SK-N-SH (cell line): ENCODE measurements at regions not wholly inside any gene's neighbourhood (a gene's known extent, or its start where the extent isn't known, plus 50 kb on each side); places are given as distances from the start of the nearest gene placed in this dataset.

Experiments
- CTCF ChIA-PET: fragments of 300-600, 350-600 bp; formaldehyde crosslinking; extraction: SDS; loops from one replicate; lab custom pipeline; 2021; lab: Yijun Ruan, JAX
- POLR2A ChIA-PET: fragments of 350-600 bp; sonication (Branson Sonifier 250); formaldehyde crosslinking; extraction: SDS; loops from one replicate; lab custom pipeline; 2020; ENCODE audit warnings: antibody characterized with exemption, inconsistent platforms; lab: Yijun Ruan, JAX
- DNase-seq: peaks from one replicate; pipeline ENCODE4 v3.0.0; 2012
- H2AFZ ChIP-seq: fragments of 200-600 bp; sonication (generic); 2 replicates; pipeline ENCODE4 v1.8.1; 2016; ENCODE audit warnings: antibody characterized with exemption, mild to moderate bottlenecking, low read depth
- H3F3A ChIP-seq: fragments of 200-600 bp; sonication (generic); replicated peaks from 2 replicates; pipeline ENCODE3; 2016; ENCODE audit warnings: antibody characterized with exemption, mild to moderate bottlenecking; ENCODE audit not compliant: insufficient read depth
- H3K27ac ChIP-seq, 2 experiments: fragments of 200-500 bp in 1 of 2; fragments of 200-600 bp in 1 of 2; sonication (Bioruptor generic) in 1 of 2; sonication (generic), shearing (Covaris generic) in 1 of 2; 2 replicates each; pipeline versions ENCODE4 v1.5.1 to v1.6.1; 2014 to 2016; ENCODE audit warnings: low read depth in 2 of 2, inconsistent platforms in 1 of 2, low read length in 1 of 2, mild to moderate bottlenecking in 1 of 2, mixed read lengths in 1 of 2
- H3K27me3 ChIP-seq: fragments of 200-600 bp; sonication (generic), shearing (Covaris generic); 2 replicates; pipeline ENCODE4 v1.6.1; 2016; ENCODE audit warnings: mixed run types; ENCODE audit not compliant: insufficient read depth
- H3K36me3 ChIP-seq, 2 experiments: fragments of 200-500 bp in 1 of 2; fragments of 200-600 bp in 1 of 2; sonication (Bioruptor generic) in 1 of 2; sonication (generic) in 1 of 2; replicated peaks in 1 of 2; 2 replicates each; pipeline versions ENCODE3 to v1.5.1; 2014 to 2016; ENCODE audit warnings: low read length in 1 of 2, mild to moderate bottlenecking in 1 of 2; ENCODE audit not compliant: insufficient read depth in 2 of 2, control insufficient read depth in 1 of 2
- H3K4me1 ChIP-seq, 2 experiments: fragments of 200-500 bp in 1 of 2; fragments of 200-600 bp in 1 of 2; sonication (Bioruptor generic) in 1 of 2; sonication (generic), shearing (Covaris generic) in 1 of 2; 2 replicates each; pipeline versions ENCODE4 v1.5.1 to v1.6.1; 2014 to 2016; ENCODE audit warnings: low read depth in 1 of 2, low read length in 1 of 2, mixed run types in 1 of 2; ENCODE audit not compliant: insufficient read depth in 2 of 2, control insufficient read depth in 1 of 2
- H3K4me2 ChIP-seq: fragments of 200-600 bp; sonication (generic), shearing (Covaris generic); 2 replicates; pipeline ENCODE4 v1.6.1; 2017; ENCODE audit warnings: mixed run types
- H3K4me3 ChIP-seq, 2 experiments: fragments of 200-500 bp in 1 of 2; fragments of 200-600 bp in 1 of 2; sonication (Bioruptor generic) in 1 of 2; sonication (generic), shearing (Covaris generic) in 1 of 2; 2 replicates each; pipeline versions ENCODE4 v1.5.1 to v1.8.1; 2014 to 2016; ENCODE audit warnings: low read depth in 2 of 2, inconsistent platforms in 1 of 2, low read length in 1 of 2, mild to moderate bottlenecking in 1 of 2, mixed read lengths in 1 of 2, moderate library complexity in 1 of 2
- H3K79me2 ChIP-seq: fragments of 200-600 bp; sonication (generic); 2 replicates; pipeline ENCODE4 v1.8.1; 2017; ENCODE audit warnings: mild to moderate bottlenecking; ENCODE audit not compliant: insufficient read depth
- H3K9ac ChIP-seq: fragments of 200-600 bp; sonication (generic); 2 replicates; pipeline ENCODE4 v1.6.1; 2017; ENCODE audit warnings: mixed run types
- H3K9me2 ChIP-seq: fragments of 200-600 bp; sonication (generic); 2 replicates; pipeline ENCODE4 v1.6.1; 2017; ENCODE audit warnings: mixed run types
- H3K9me3 ChIP-seq: fragments of 200-600 bp; sonication (generic); 2 replicates; pipeline ENCODE4 v1.6.1; 2017; ENCODE audit warnings: mixed run types, mild to moderate bottlenecking, moderate library complexity
- H4K20me1 ChIP-seq: fragments of 200-600 bp; sonication (generic); 2 replicates; pipeline ENCODE4 v1.6.1; 2017; ENCODE audit warnings: mild to moderate bottlenecking, mixed run types; ENCODE audit not compliant: insufficient read depth
- CHD2 ChIP-seq: fragments of 150-350 bp; IDR thresholded peaks from 2 replicates; pipeline ENCODE4 v1.6.1; 2018; ENCODE audit warnings: low read length; ENCODE audit not compliant: partially characterized antibody
- ELF1 ChIP-seq: IDR thresholded peaks from 2 replicates; pipeline ENCODE4 v1.4.0; 2012
- EP300 ChIP-seq, 2 experiments: IDR thresholded peaks; 2 replicates each; pipeline versions ENCODE4 v1.4.0 to v1.6.1; 2012; ENCODE audit warnings: borderline replicate concordance in 1 of 2, low read depth in 1 of 2, low read length in 1 of 2
- FOXJ3 ChIP-seq: sonication (generic); formaldehyde crosslinking; IDR thresholded peaks from 2 replicates; pipeline ENCODE4 v1.5.1; 2020; ENCODE audit warnings: mild to moderate bottlenecking, missing genetic modification reagents
- GABPA ChIP-seq: IDR thresholded peaks from 2 replicates; pipeline ENCODE4 v1.4.0; 2012; ENCODE audit warnings: low read depth, mild to moderate bottlenecking
- JUND ChIP-seq: IDR thresholded peaks from 2 replicates; pipeline ENCODE4 v1.4.0; 2012
- NRF1 ChIP-seq: IDR thresholded peaks from 2 replicates; pipeline ENCODE4 v1.6.1; 2012; ENCODE audit warnings: low read depth, mild to moderate bottlenecking, low read length
- RAD21 ChIP-seq: IDR thresholded peaks from 2 replicates; pipeline ENCODE4 v1.6.1; 2012; ENCODE audit warnings: mild to moderate bottlenecking, low read length
- RCOR1 ChIP-seq: fragments of 150-350 bp; IDR thresholded peaks from 2 replicates; pipeline ENCODE4 v1.6.1; 2017; ENCODE audit warnings: antibody characterized with exemption, low read length
- SIN3A ChIP-seq: IDR thresholded peaks from 2 replicates; pipeline ENCODE4 v1.6.1; 2012; ENCODE audit warnings: low read depth, mild to moderate bottlenecking, low read length, moderate library complexity, borderline replicate concordance
- SMC3 ChIP-seq: IDR thresholded peaks from 2 replicates; pipeline ENCODE4 v1.6.1; 2012; ENCODE audit warnings: low read depth, low read length, improper control_type of control experiment
- YY1 ChIP-seq: IDR thresholded peaks from 2 replicates; pipeline ENCODE4 v1.4.0; 2012; ENCODE audit warnings: low read depth, mild to moderate bottlenecking
- WGBS: methylation state at CpG from one replicate; pipeline ENCODE4 v1.1.6; 2017; ENCODE audit warnings: low lambda C conversion rate; 5-methylcytosine and 5-hydroxymethylcytosine counted together
- TF ChIP-seq, protein P1 (sequence below): fragments of 150-350 bp; IDR thresholded peaks from 2 replicates; pipeline ENCODE4 v1.6.1; 2016; ENCODE audit warnings: mild to moderate bottlenecking, low read depth, low read length
- TF ChIP-seq, protein P2 (sequence below): IDR thresholded peaks from 2 replicates; pipeline ENCODE4; 2012
- TF ChIP-seq, protein P3 (sequence below): IDR thresholded peaks from 2 replicates; pipeline ENCODE4 v1.4.0; 2012; ENCODE audit warnings: low read depth, borderline replicate concordance
- TF ChIP-seq, protein P4 (sequence below): fragments of 200-600 bp; sonication (generic); IDR thresholded peaks from 2 replicates; pipeline ENCODE4 v1.6.1; 2017; ENCODE audit warnings: antibody characterized with exemption, mild to moderate bottlenecking, moderate library complexity

DNA sequence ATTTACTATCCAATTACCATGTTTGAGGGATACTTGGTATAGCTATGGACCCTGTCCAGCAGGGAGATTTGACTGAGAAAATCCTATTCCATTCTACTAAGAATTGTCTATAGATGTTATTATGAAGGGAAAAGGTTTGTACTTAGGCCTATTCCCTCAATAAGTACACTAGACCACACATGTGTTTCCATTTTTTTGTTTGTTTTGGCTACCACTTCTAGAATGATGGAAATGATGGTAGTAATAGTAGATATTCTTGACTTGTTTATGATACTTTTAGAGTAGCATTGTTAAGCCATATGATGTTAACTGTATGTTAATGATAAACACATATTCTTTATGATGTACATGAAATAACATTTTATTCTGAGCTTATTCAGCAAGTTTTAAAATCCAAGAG, 144.8 kb downstream of the OGFRL1 start:
- Histone ChIP-seq H3K27me3 (no peaks in the 10 kb centered on the region; the same call in 1 of the 2 replicates), H3F3A (no peaks in the 10 kb centered on the region), H3K4me3 (no peak overlapping the region), H3K36me3 (no peaks in the 10 kb centered on the region), H3K27ac (no peak overlapping the region), H3K79me2 (no peaks in the 10 kb centered on the region), H2AFZ (no peak overlapping the region), H4K20me1 (no peaks in the 10 kb centered on the region), H3K4me2 (no peak overlapping the region), H3K4me1 (no peaks in the 10 kb centered on the region), H3K9me2 (no peaks in the 10 kb centered on the region), H3K9ac (no peak overlapping the region), H3K9me3 (no peaks in the 10 kb centered on the region)
- DNase-seq = no peak
- ChIA-PET POLR2A (no interaction called here), CTCF (interaction anchor here (0.8 kb wide), 1 partner anchor 17 kb away, joined by 3 read pairs; no protein-coding TSS in a partner anchor)
- no peak for TF ChIP-seq YY1
- TF ChIP-seq SMC3 = no peak
- no peak for TF ChIP-seq GABPA
- no peak for TF ChIP-seq NRF1
- TF ChIP-seq FOXJ3 (CRISPR knock-in tag) = no peak
- TF ChIP-seq CHD2 = no peak
- no peak for TF ChIP-seq EP300 (IDR thresholded peaks at IDR 0.05; ENCODE audit: borderline replicate concordance in 1 of 2, low read depth in 1 of 2, low read length in 1 of 2)
- TF ChIP-seq, protein P1, sequence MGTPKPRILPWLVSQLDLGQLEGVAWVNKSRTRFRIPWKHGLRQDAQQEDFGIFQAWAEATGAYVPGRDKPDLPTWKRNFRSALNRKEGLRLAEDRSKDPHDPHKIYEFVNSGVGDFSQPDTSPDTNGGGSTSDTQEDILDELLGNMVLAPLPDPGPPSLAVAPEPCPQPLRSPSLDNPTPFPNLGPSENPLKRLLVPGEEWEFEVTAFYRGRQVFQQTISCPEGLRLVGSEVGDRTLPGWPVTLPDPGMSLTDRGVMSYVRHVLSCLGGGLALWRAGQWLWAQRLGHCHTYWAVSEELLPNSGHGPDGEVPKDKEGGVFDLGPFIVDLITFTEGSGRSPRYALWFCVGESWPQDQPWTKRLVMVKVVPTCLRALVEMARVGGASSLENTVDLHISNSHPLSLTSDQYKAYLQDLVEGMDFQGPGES = no peak
- no peak for TF ChIP-seq ELF1
- TF ChIP-seq, protein P2, sequence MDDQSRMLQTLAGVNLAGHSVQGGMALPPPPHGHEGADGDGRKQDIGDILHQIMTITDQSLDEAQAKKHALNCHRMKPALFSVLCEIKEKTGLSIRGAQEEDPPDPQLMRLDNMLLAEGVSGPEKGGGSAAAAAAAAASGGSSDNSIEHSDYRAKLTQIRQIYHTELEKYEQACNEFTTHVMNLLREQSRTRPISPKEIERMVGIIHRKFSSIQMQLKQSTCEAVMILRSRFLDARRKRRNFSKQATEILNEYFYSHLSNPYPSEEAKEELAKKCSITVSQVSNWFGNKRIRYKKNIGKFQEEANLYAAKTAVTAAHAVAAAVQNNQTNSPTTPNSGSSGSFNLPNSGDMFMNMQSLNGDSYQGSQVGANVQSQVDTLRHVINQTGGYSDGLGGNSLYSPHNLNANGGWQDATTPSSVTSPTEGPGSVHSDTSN = no peak
- TF ChIP-seq, protein P3, sequence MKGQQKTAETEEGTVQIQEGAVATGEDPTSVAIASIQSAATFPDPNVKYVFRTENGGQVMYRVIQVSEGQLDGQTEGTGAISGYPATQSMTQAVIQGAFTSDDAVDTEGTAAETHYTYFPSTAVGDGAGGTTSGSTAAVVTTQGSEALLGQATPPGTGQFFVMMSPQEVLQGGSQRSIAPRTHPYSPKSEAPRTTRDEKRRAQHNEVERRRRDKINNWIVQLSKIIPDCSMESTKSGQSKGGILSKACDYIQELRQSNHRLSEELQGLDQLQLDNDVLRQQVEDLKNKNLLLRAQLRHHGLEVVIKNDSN = no peak
- TF ChIP-seq JUND = no peak

DNA sequence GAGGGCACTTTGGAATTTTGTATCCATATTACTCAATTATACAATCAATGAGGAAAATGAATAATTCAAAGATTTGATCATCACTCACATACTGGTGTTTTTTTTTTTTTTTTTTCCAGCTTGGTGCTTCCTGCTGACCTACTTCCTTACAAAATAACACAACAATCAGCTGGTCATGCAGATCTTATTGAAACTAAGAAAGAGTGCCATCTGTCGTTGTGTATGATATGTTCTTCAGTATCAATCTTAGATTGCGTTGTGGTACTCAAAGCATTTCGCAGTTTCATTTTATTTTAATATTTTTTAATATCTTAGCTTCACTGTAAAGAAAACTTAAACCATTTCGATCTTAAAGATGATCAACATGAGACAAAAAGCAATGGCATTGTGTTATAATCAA, 155.6 kb downstream of the OGFRL1 start:
- no peaks in the 10 kb centered on the region for H3K36me3 ChIP-seq
- DNase-seq = no peak
- H3K9me3 ChIP-seq = no peaks in the 10 kb centered on the region
- CTCF ChIA-PET = no interaction called here
- no peak overlapping the region for H3K9ac ChIP-seq
- no peaks in the 10 kb centered on the region for H3K27me3 ChIP-seq
- no peak overlapping the region; the same call in 1 of the 2 replicates for H2AFZ ChIP-seq
- H4K20me1 ChIP-seq = no peaks in the 10 kb centered on the region
- H3K9me2 ChIP-seq = no peaks in the 10 kb centered on the region
- H3F3A ChIP-seq = no peaks in the 10 kb centered on the region
- H3K4me1 ChIP-seq = no peaks in the 10 kb centered on the region
- H3K4me3 ChIP-seq = no peak overlapping the region
- H3K27ac ChIP-seq = no peak overlapping the region
- POLR2A ChIA-PET = no interaction called here
- no peak overlapping the region for H3K4me2 ChIP-seq
- H3K79me2 ChIP-seq = no peaks in the 10 kb centered on the region
- 32% methylated on average over 4 of the region's 4 CpGs for WGBS
- TF ChIP-seq, protein P4, sequence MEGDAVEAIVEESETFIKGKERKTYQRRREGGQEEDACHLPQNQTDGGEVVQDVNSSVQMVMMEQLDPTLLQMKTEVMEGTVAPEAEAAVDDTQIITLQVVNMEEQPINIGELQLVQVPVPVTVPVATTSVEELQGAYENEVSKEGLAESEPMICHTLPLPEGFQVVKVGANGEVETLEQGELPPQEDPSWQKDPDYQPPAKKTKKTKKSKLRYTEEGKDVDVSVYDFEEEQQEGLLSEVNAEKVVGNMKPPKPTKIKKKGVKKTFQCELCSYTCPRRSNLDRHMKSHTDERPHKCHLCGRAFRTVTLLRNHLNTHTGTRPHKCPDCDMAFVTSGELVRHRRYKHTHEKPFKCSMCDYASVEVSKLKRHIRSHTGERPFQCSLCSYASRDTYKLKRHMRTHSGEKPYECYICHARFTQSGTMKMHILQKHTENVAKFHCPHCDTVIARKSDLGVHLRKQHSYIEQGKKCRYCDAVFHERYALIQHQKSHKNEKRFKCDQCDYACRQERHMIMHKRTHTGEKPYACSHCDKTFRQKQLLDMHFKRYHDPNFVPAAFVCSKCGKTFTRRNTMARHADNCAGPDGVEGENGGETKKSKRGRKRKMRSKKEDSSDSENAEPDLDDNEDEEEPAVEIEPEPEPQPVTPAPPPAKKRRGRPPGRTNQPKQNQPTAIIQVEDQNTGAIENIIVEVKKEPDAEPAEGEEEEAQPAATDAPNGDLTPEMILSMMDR = peak; percentile 35
- TF ChIP-seq, protein P1 = no peak
- TF ChIP-seq SIN3A (no peak), RCOR1 (no peak), RAD21 (peak; percentile 24; the same call in 1 of the 2 replicates)
